ENCODE measurements at regions not wholly inside any gene's neighbourhood (a gene's known extent, or its start where the extent isn't known, plus 50 kb on each side); places are given as distances from the start of the nearest gene placed in this dataset.

DNA sequence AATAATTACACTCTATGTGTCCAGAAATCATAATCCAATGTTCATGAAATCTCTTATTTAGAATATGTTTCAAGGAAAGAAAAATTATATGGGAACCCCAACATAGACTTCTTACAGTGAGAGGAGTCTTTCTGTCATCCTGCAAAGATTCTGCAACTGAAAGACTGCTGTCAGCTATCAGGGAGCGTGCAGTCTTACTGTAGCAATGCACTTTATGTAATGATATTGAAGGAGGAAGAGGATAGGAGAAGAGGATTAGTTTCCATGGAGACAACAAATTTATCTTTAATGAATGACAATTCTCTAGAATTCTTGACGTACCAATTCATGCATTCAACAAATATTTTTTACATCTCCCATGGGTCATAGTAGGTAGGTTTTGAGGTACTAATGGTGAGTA is 61.3 kb upstream of the MYT1L start:
- Histone ChIP-seq H4K5ac (ENCODE audit: low read depth, low read length) (no peak overlapping the region), H2AK5ac (ENCODE audit: low read depth, low read length) (no peak overlapping the region), H3K4ac (ENCODE audit: low read depth, low read length) (no peak overlapping the region), H3K36me3 (ENCODE audit: control insufficient read depth, insufficient read depth, low read length) (no peaks in the 10 kb centered on the region), H3K4me3 (ENCODE audit: insufficient read depth, low read depth, low read length) (no peak overlapping the region), H3K18ac (ENCODE audit: low read depth, low read length) (no peak overlapping the region), H2AFZ (replicated peaks; ENCODE audit: low read length, poor library complexity) (no peak overlapping the region), H3K9me3 (ENCODE audit: control insufficient read depth, insufficient read depth, low read length) (peaks cover 23% of the 10 kb centered on the region), H3K14ac (replicated peaks; ENCODE audit: low read depth, low read length) (no peak overlapping the region), H3K56ac (ENCODE audit: extremely low read depth, insufficient read depth, low read length) (no peak overlapping the region), H3K23ac (ENCODE audit: low read depth, low read length) (no peak overlapping the region), H3K79me1 (ENCODE audit: low read depth in 1 of 2, low read length in 2 of 2) (no peaks in the 10 kb centered on the region), H2BK120ac (ENCODE audit: low read depth, low read length) (no peak overlapping the region), H2BK5ac (ENCODE audit: low read depth, low read length, poor library complexity, severe bottlenecking) (no peak overlapping the region), H3K27ac (ENCODE audit: insufficient read depth, low read length) (no peak overlapping the region), H3K4me2 (ENCODE audit: low read depth, low read length) (no peak overlapping the region), H4K8ac (ENCODE audit: low read depth in 2 of 2, low read length in 2 of 2) (no peak overlapping the region), H3K9me1 (ENCODE audit: insufficient read depth, low read length) (no peaks in the 10 kb centered on the region), H3K4me1 (ENCODE audit: control insufficient read depth, insufficient read depth, low read length) (no peaks in the 10 kb centered on the region), H3K9ac (ENCODE audit: low read depth, low read length) (no peak overlapping the region), H4K20me1 (ENCODE audit: insufficient read depth, low read length) (no peaks in the 10 kb centered on the region), H3K27me3 (ENCODE audit: control insufficient read depth, insufficient read depth, low read length) (no peaks in the 10 kb centered on the region), H4K91ac (ENCODE audit: insufficient read depth, low read depth, low read length) (no peak overlapping the region), H2AK9ac (replicated peaks; ENCODE audit: low read depth, low read length, poor library complexity) (no peak overlapping the region), H2BK20ac (ENCODE audit: low read depth, low read length) (no peak overlapping the region), H2BK15ac (ENCODE audit: low read depth, low read length) (no peak overlapping the region)
- DNase-seq (no peak), ATAC-seq (ENCODE audit: low read depth) (no peak)
- no TSS peak for BruUV-seq (replicated peaks)
- TF ChIP-seq RAD21 (IDR thresholded peaks at IDR 0.05; ENCODE audit: low read length): no peak
- TF ChIP-seq, protein P1, sequence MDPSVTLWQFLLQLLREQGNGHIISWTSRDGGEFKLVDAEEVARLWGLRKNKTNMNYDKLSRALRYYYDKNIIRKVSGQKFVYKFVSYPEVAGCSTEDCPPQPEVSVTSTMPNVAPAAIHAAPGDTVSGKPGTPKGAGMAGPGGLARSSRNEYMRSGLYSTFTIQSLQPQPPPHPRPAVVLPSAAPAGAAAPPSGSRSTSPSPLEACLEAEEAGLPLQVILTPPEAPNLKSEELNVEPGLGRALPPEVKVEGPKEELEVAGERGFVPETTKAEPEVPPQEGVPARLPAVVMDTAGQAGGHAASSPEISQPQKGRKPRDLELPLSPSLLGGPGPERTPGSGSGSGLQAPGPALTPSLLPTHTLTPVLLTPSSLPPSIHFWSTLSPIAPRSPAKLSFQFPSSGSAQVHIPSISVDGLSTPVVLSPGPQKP (IDR thresholded peaks at IDR 0.05; ENCODE audit: borderline replicate concordance, low read depth, low read length): no peak
- no peak for TF ChIP-seq POLR2A (IDR thresholded peaks at IDR 0.05; ENCODE audit: low read depth, low read length)
- TF ChIP-seq BHLHE40 (IDR thresholded peaks at IDR 0.05; ENCODE audit: low read depth, low read length): no peak
- no peak for TF ChIP-seq CEBPB (IDR thresholded peaks at IDR 0.05; ENCODE audit: low read depth, low read length)
- no peak for TF ChIP-seq MXI1 (IDR thresholded peaks at IDR 0.05; ENCODE audit: borderline replicate concordance, low read depth, low read length)
- no peak for TF ChIP-seq RFX5 (IDR thresholded peaks at IDR 0.05; ENCODE audit: low read depth, low read length)
- no peak for TF ChIP-seq NFE2L2 (IDR thresholded peaks at IDR 0.05; ENCODE audit: low read depth, low read length)
- TF ChIP-seq, protein P2, sequence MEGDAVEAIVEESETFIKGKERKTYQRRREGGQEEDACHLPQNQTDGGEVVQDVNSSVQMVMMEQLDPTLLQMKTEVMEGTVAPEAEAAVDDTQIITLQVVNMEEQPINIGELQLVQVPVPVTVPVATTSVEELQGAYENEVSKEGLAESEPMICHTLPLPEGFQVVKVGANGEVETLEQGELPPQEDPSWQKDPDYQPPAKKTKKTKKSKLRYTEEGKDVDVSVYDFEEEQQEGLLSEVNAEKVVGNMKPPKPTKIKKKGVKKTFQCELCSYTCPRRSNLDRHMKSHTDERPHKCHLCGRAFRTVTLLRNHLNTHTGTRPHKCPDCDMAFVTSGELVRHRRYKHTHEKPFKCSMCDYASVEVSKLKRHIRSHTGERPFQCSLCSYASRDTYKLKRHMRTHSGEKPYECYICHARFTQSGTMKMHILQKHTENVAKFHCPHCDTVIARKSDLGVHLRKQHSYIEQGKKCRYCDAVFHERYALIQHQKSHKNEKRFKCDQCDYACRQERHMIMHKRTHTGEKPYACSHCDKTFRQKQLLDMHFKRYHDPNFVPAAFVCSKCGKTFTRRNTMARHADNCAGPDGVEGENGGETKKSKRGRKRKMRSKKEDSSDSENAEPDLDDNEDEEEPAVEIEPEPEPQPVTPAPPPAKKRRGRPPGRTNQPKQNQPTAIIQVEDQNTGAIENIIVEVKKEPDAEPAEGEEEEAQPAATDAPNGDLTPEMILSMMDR (conservative IDR thresholded peaks at IDR 0.05; ENCODE audit: low read depth, low read length): no peak
- no peak for TF ChIP-seq FOS (IDR thresholded peaks at IDR 0.05; ENCODE audit: low read depth, low read length)
- TF ChIP-seq USF2 (IDR thresholded peaks at IDR 0.05; ENCODE audit: low read depth, low read length): no peak
- TF ChIP-seq CHD1 (IDR thresholded peaks at IDR 0.05; ENCODE audit: low read depth, low read length): no peak
- no peak for TF ChIP-seq MAZ (IDR thresholded peaks at IDR 0.05; ENCODE audit: borderline replicate concordance, low read depth, low read length)
- no peak for TF ChIP-seq MAFK (IDR thresholded peaks at IDR 0.05; ENCODE audit: low read depth, low read length)
- no peak for TF ChIP-seq SMC3 (IDR thresholded peaks at IDR 0.05; ENCODE audit: low read depth, low read length)
- TF ChIP-seq RCOR1 (IDR thresholded peaks at IDR 0.05; ENCODE audit: insufficient replicate concordance, low read length): no peak
- WGBS, 2 experiments (ENCODE audit: extremely low coverage in 2 of 2, insufficient read length in 1 of 2): no CpG with 5 or more reads among the region's 2 CpGs
- ChIA-PET POLR2A (ENCODE audit: unreplicated experiment) (no interaction called here), CTCF (no interaction called here)
- dilution Hi-C loops (cut with HindIII; ENCODE audit: low sequenced_read_pairs, unreplicated experiment) (no loop called here), intact Hi-C loops (cut with micrococcal nuclease) (no loop called here), in situ Hi-C loops (cut with MboI; ENCODE audit: low sequenced_read_pairs) (no loop called here)
